ENCODE measurements at regions not wholly inside any gene's neighbourhood (a gene's known extent, or its start where the extent isn't known, plus 50 kb on each side); places are given as distances from the start of the nearest gene placed in this dataset.

- no peaks in the 10 kb centered on the region for H3K9me3 ChIP-seq (ENCODE audit: control insufficient read depth, insufficient read depth, low read length)
- H3K9ac ChIP-seq (ENCODE audit: low read depth, low read length): no peak overlapping the region
- peaks cover 24% of the 10 kb centered on the region for H3K4me1 ChIP-seq (ENCODE audit: insufficient read depth, low read length)
- H3K36me3 ChIP-seq (ENCODE audit: insufficient read depth, low read length): no peaks in the 10 kb centered on the region
Measured at GRCh38 chr7:131619336-131620305, 63.2 kb upstream of the PODXL start.

DNA sequence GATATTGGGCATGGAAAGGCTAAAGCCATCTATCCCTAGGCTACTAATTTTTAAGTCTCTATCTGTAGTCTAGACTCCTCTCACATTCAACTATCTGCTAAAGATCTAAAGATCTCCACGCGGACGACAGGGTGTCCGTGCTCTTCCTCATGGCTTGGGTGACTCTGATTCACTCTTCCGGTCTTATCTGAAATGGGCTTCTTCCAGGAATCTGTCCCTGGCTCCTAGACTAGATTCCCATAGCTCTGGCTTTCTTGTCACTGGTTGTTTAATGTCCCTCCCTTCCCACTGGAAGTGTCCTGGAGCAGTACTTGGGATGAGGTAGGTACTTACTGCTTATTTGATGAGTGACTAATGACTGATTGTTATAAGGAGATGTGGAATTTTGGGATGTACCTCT, 62.0 kb upstream of the PODXL start:
- Histone ChIP-seq H3K9ac (ENCODE audit: low read depth, low read length) (no peak overlapping the region), H3K36me3 (ENCODE audit: insufficient read depth, low read length) (no peaks in the 10 kb centered on the region), H3K9me3 (ENCODE audit: control insufficient read depth, insufficient read depth, low read length) (no peaks in the 10 kb centered on the region), H3K4me1 (ENCODE audit: insufficient read depth, low read length) (peaks cover 17% of the 10 kb centered on the region)

DNA sequence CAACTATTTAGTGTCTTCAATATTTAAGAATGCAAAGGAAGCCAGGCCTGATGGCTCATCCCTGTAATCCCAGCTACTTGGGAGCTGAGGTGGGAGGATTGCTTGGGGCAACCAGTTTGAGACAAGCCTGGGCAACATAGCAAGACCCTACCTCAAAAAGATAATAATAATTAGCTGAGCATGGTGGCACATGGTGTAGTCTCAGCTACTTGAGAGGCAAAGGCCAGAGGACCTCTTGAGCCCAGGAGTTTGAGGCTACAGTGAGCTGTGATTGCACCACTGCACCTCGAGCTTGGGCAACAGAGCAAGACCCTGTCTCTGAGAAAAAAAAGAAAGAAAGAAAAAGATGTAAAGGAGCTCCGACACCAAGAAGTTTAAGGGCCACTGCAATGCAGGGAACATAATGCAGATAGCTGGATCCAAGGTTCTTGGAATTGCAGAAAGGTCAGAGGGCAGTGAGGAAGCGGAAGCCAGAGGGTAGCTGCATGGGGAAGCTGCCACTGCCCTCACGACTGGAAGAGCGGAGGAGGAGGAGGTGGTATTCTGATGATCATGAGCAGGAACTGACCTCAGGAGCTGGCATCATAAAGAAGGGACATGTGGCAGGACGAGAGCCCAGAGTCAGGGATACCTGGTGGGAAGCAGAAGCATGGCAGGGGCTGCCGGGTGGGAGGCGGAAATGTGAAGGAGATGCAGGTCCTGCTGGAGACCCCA, 60.2 kb upstream of the PODXL start:
- H3K9ac ChIP-seq (ENCODE audit: low read depth, low read length): no peak overlapping the region
- H3K4me1 ChIP-seq (ENCODE audit: insufficient read depth, low read length): peaks cover 15% of the 10 kb centered on the region
- no peaks in the 10 kb centered on the region for H3K9me3 ChIP-seq (ENCODE audit: control insufficient read depth, insufficient read depth, low read length)
- H3K36me3 ChIP-seq (ENCODE audit: insufficient read depth, low read length): no peaks in the 10 kb centered on the region

DNA sequence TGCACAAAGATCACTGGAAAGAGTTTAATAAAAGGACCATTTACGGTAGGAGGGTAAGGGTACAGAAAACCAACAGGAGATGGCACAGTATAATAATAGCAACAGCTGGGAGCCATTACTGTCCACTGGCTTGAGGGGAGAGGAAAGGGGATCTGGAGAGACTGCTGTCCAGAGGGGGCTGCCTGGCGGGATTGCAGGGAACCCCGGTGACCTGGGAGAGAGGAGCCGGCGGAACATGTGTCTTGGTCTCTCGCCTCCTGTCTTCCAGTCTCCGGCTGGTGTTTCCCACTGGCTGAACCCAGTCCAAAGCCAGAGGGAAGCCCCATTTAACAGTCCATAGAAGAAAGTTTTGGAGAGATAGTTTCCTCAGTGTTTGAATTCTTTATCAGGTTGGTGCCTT, 57.5 kb upstream of the PODXL start:
- peaks cover 5% of the 10 kb centered on the region; the same call in 1 of the 2 replicates for H3K4me1 ChIP-seq (ENCODE audit: insufficient read depth, low read length)
- no peak overlapping the region for H3K9ac ChIP-seq (ENCODE audit: low read depth, low read length)
- no peaks in the 10 kb centered on the region for H3K9me3 ChIP-seq (ENCODE audit: control insufficient read depth, insufficient read depth, low read length)
- H3K36me3 ChIP-seq (ENCODE audit: insufficient read depth, low read length): no peaks in the 10 kb centered on the region

- peaks cover 35% of the 10 kb centered on the region for H3K4me1 ChIP-seq (ENCODE audit: insufficient read depth, low read length)
- H3K9ac ChIP-seq (ENCODE audit: low read depth, low read length): no peak overlapping the region
- no peaks in the 10 kb centered on the region for H3K36me3 ChIP-seq (ENCODE audit: insufficient read depth, low read length)
- H3K9me3 ChIP-seq (ENCODE audit: control insufficient read depth, insufficient read depth, low read length): no peaks in the 10 kb centered on the region
Measured at GRCh38 chr7:131610007-131610406, 53.6 kb upstream of the PODXL start.

DNA sequence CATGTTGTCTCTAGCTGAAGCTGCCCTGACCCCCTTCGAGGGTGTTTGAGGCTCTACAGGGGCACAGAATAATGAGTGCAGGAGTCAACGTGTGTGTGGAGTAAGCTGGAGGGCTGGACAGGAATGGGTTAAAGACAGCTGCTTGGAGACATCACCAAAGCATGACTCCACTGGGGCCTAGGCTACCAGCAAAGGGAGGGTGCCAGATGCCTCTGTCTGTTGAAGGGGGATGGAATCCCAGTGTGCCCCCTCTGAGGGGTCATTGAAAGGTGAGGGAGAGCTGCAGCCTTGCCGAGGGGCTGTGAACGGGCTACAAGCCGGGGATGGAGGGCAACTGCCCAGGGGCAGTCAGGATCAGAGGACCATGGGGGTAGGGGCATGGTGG, 51.7 kb upstream of the PODXL start:
- Histone ChIP-seq H3K9me3 (ENCODE audit: control insufficient read depth, insufficient read depth, low read length) (no peaks in the 10 kb centered on the region), H3K36me3 (ENCODE audit: insufficient read depth, low read length) (no peaks in the 10 kb centered on the region), H3K9ac (ENCODE audit: low read depth, low read length) (no peak overlapping the region), H3K4me1 (ENCODE audit: insufficient read depth, low read length) (peaks cover 51% of the 10 kb centered on the region)

DNA sequence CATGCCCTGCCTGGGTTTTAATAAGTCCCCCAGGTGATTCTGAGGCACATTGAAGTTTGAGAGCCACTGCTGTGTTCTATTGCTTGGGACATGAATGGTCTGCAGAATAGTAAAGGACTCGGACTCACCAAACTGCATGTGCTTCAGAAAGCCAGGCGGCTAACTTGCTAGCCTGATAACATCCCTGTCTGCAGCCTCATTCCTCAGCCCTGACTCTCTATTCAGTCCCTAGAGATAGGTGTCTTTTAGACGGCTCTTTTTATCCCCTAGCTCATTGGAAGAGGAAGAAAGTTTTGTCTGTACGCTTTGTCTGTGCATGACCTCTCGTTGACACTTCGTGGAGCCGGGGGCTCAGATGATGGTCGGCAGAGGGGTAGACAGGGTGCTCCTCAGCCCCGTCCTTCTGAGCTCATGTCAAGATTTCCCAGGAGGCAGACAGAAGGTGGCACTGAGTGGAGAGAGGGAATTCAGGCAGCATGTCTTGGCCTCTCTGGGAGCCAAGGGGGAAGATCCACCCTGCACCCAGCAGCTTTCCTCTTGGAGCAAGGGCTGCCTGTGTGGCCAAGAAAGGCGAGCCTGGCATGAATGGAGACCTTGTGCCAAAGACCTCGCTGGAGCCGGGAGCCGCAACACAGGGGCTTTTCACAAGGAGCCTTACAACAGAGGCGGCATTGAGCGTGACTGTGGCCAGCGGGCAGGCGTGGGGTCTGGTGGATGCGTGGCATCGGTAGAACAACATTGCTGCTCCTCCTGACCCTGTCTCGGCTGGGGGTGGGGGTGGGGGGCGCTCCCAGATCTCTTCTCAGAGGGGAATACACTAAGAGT, 51.1 kb upstream of the PODXL start:
- Histone ChIP-seq H3K4me1 (ENCODE audit: insufficient read depth, low read length) (peaks cover 57% of the 10 kb centered on the region), H3K36me3 (ENCODE audit: insufficient read depth, low read length) (no peaks in the 10 kb centered on the region), H3K9me3 (ENCODE audit: control insufficient read depth, insufficient read depth, low read length) (no peaks in the 10 kb centered on the region), H3K9ac (ENCODE audit: low read depth, low read length) (no peak overlapping the region)

GRCh38 chr7:131606346-131607290, 50.2 kb upstream of the PODXL start:
- no peaks in the 10 kb centered on the region for H3K36me3 ChIP-seq (ENCODE audit: insufficient read depth, low read length)
- H3K9me3 ChIP-seq (ENCODE audit: control insufficient read depth, insufficient read depth, low read length): no peaks in the 10 kb centered on the region
- peak overlapping the region; percentile 2; the same call in 1 of the 2 replicates for H3K9ac ChIP-seq (ENCODE audit: low read depth, low read length)
- peaks cover 64% of the 10 kb centered on the region for H3K4me1 ChIP-seq (ENCODE audit: insufficient read depth, low read length)
